GM21825 (cell line): ENCODE measurements at regions not wholly inside any gene's neighbourhood (a gene's known extent, or its start where the extent isn't known, plus 50 kb on each side); places are given as distances from the start of the nearest gene placed in this dataset.

Source experiments
- ATAC-seq: cut with Tn5 transposase; IDR thresholded peaks from one replicate; pipeline ENCODE4 v1.9.1; 2021; ENCODE audit warnings: mild to moderate bottlenecking, moderate library complexity; ENCODE audit not compliant: unreplicated experiment

GRCh38 chrY:15397556-15398280 is 873.4 kb downstream of the NLGN4Y start:
- no peak for ATAC-seq

- ATAC-seq = no peak
Observed at GRCh38 chrY:15402451-15402850, 878.1 kb downstream of the NLGN4Y start.

GRCh38 chrY:15404551-15404950 is 880.2 kb downstream of the NLGN4Y start:
- no peak for ATAC-seq

- no peak for ATAC-seq
Observed at GRCh38 chrY:15415165-15415564, 890.8 kb downstream of the NLGN4Y start.

GRCh38 chrY:15418613-15419012 is 894.3 kb downstream of the NLGN4Y start:
- no peak for ATAC-seq

- no peak for ATAC-seq
Observed at GRCh38 chrY:15424665-15425132, 900.4 kb downstream of the NLGN4Y start.

GRCh38 chrY:15440021-15440695 is 915.8 kb downstream of the NLGN4Y start:
- ATAC-seq = no peak

- ATAC-seq = no peak
Observed at GRCh38 chrY:15440696-15441408, 916.5 kb downstream of the NLGN4Y start.

GRCh38 chrY:15441878-15442277 is 917.5 kb downstream of the NLGN4Y start:
- no peak for ATAC-seq

GRCh38 chrY:15445871-15446270 is 921.5 kb downstream of the NLGN4Y start:
- ATAC-seq = no peak

- no peak for ATAC-seq
Observed at GRCh38 chrY:15446861-15447260, 922.5 kb downstream of the NLGN4Y start.

- ATAC-seq = no peak
Observed at GRCh38 chrY:15447959-15448358, 923.6 kb downstream of the NLGN4Y start.

- ATAC-seq = no peak
Observed at GRCh38 chrY:15455133-15455937, 931.0 kb downstream of the NLGN4Y start.

GRCh38 chrY:15455980-15456469 is 931.7 kb downstream of the NLGN4Y start:
- ATAC-seq = no peak

- ATAC-seq = no peak
Observed at GRCh38 chrY:15456491-15456890, 932.2 kb downstream of the NLGN4Y start.

GRCh38 chrY:15457682-15458081 is 933.4 kb downstream of the NLGN4Y start:
- no peak for ATAC-seq

- ATAC-seq = no peak
Observed at GRCh38 chrY:15458426-15458825, 934.1 kb downstream of the NLGN4Y start.

- ATAC-seq = no peak
Observed at GRCh38 chrY:15465880-15466279, 941.6 kb downstream of the NLGN4Y start.

GRCh38 chrY:15466891-15467290 is 942.6 kb downstream of the NLGN4Y start:
- ATAC-seq = no peak

GRCh38 chrY:15468091-15468490 is 943.8 kb downstream of the NLGN4Y start:
- no peak for ATAC-seq

GRCh38 chrY:15471371-15471770 is 947.0 kb downstream of the NLGN4Y start:
- ATAC-seq = no peak
